ENCODE measurements at regions not wholly inside any gene's neighbourhood (a gene's known extent, or its start where the extent isn't known, plus 50 kb on each side); places are given as distances from the start of the nearest gene placed in this dataset.

DNA sequence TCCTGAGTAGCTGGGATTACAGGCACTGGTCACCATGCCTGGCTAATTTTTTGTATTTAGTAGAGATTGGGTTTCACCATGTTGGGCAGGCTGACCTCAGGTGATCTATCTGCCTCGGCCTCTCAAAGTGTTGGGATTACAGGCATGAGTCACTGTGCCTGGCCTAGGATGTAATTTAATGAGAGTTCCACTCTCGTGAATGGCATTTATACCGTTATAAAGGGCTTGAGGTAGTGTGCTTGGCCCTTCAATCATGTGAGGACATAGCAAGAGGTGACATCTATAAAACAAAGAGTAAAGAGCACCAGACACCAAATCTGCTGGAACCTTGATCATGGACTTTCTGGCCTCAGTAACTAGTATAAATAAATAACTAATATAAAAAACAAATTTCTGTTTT lies 93.5 kb upstream of the PPP1R9A start:
- no peak for DNase-seq

DNA sequence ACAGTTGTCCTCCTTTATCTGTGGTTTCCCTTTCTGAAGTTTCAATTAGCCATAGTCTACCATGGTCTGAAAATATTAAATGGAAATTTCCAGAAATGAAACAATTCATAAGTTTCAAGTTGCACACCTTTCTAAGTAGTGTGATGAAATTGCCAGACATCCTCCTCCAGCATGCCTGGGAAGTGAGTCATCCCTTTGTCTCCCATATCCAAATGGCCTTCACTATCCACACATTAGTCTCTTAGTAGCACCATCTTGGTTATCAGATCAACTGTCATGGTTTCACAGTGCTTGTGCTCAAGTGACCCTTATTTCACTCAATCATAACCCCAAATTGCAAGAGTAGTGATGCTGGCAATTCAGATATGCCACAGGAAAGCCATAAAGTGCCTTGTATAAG lies 83.4 kb upstream of the PPP1R9A start:
- DNase-seq, result peak; percentile 71

DNA sequence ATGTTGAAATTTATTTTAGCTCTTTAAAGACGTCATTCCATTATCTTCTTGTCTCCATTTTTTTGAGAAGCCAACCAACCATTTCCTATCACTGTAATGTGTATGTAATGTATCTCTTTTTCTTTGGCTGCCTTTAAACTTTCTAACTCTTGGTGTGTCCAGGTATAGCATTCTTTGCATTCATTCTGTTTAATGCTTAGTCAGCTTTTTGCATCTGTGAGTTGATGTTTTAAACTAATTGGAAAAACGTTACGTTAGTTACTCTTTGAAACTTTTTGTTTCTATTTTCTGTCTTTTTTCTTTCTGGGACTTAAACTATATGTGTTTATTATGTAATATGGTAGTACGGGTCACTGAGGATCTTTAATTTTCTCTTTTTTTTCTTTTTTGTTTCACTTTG lies 77.4 kb upstream of the PPP1R9A start:
- no peak for DNase-seq

DNA sequence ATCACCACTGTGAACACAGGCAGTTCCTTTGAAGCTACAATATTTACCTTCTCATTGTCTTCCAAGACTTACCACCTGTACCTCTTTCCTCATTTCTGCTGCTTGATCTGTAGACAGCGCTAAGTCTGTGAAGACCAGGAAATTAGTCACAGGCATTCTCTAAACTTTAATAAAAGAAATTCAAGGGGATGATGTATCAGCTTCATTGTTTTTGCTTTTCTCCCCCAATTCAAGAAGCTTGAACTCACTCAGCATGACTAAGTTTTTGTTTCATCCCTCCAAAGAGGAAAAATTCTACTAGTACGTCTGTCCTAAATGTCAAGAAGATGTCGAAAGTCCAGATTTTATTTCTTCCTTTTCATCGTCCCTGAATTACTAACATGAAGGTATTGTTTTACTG lies 75.3 kb upstream of the PPP1R9A start:
- DNase-seq, result no peak

DNA sequence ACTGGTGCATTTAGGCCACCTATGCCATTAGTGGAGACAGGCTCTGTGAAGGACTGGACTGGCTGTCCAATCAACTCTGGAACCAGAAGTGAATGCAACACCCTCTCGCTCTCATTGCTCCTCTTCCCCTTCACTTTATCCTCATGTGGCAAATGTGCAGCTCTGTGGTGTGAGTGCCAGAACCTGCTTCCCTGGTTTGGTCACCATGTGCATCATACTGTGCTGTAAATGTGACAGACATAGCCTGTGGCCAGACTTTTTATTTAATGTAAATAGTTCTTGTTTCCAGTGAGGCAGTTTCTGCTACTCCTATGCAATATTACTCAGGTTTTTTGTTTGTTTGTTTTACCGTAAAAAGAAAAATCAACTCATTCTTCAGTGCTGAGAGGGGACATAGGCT lies 73.0 kb upstream of the PPP1R9A start:
- DNase-seq, result no peak

DNA sequence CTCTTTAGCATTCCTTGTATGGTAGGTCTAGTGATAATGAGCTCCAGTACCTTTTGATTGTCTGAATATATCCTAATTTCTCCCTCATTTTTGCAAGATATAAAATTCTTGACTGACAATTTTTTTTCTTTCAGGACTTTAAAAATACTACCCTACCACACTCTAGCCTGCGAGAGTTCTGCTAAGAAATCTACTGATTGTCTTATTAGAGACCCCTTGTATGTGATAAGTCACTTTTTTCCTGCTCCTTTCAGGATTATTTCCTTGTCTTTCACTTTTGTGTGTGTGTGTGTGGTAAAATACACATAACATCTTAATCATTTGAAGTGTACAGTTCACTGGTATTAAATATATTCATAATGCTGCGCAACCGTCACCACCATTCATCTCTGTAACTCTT lies 68.7 kb upstream of the PPP1R9A start:
- peak; percentile 27 for DNase-seq

DNA sequence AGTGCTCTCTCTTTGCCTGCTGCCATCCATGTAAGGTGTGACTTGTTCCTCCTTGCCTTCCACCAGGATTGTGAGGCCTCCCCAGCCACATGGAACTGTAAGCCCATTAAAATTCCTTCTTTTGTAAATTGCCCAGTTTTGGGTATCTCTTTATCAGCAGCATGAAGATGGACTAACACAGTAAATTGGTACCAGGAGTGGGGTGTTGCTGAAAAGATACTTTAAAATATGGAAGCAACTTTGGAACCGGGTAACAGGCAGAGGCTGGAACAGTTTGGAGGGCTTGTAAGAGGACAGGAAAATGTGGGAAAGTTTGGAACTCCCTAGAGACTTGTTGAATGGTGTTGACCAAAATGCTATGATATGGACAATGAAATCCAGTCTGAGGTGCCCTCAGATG lies 63.8 kb upstream of the PPP1R9A start:
- no peak for DNase-seq

DNA sequence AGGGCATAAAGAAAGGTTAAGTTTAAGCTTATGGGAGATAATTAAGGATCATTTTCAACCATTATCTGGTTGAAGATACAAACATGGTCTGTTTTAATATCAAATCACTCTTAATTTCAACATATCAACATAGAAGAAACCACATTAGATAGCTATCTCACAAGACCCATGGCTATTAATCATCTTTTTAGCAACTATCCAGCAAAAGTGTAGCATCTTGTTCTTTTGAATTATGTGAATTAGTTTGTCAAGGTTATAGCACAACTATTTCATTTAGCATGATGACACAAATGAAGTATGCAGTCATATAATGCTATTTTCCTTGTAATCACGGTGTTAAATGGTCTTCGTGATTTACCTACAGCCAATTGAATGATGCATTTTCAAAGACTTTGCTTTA lies 58.9 kb upstream of the PPP1R9A start:
- DNase-seq, result no peak

DNA sequence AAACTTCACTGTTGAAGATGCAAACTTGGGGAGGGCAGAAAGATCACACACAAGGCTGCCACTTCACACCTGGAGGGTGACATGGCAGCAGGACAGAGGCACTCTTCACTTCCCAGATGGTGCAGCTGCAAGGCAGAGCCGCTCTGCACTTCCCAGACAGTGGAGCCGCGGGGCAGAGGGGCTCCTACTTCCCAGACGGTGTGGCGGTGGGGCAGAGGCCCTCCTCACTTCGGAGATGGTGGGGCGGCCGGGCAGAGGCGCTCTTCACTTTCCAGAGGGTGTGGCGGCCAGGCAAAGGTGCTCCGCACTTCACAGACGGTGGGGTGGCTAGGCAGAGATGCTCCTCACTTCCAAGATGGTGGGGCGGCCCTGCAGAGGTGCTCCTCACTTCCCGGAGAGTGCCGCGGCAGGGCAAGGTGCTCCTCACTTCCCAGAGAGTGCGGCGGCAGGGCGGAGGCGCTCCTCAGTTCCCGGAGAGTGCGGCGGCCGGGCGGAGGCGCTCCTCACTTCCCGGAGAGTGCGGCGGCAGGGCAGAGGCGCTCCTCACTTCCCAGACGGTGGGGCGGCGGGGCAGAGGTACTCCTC lies 58.3 kb upstream of the PPP1R9A start:
- DNase-seq, result no peak

DNA sequence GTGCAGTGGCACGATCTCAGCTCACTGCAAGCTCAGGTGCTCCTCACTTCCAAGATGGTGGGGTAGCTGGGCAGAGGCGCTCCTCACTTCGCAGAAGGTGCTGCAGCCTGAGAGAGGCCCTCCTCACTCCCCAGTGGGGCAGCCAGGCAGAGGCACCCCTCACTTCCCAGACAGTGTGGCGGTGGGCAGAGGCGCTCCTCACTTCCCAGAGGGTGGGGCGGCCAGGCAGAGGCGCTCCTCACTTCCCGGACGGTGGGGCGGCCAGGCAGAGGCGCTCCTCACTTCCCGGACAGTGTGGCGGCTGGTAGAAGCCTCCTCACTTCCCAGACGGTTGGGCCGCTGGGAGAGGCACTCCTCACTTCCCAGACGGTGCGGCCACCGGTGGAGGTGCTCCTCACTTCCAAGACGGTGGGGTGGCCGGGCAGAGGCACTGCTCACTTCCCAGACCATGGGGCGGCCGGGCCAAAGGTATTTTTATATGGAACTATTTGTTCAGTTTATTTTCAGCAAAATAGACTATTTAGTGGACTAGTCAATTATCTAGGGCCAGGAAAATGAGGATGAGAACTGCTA lies 57.7 kb upstream of the PPP1R9A start:
- DNase-seq, result no peak

DNA sequence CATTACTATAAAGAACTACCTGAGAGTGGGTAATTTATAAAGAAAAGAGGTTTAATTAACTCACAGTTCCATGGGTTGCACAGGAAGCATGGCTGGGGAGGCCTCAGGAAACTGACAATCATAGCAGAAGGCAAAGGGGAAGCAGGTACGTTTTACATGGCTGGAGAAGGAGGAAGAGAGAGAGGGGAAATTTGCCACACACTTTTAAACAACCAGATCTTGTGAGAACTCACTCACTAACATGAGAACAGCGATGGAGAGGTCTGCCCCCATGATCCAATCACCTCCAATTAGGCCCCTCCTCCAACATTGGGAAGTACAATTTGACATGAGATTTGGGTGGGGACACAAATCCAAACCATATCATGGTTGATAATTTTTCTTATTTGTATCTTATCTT lies 51.8 kb upstream of the PPP1R9A start:
- no peak for DNase-seq

DNA sequence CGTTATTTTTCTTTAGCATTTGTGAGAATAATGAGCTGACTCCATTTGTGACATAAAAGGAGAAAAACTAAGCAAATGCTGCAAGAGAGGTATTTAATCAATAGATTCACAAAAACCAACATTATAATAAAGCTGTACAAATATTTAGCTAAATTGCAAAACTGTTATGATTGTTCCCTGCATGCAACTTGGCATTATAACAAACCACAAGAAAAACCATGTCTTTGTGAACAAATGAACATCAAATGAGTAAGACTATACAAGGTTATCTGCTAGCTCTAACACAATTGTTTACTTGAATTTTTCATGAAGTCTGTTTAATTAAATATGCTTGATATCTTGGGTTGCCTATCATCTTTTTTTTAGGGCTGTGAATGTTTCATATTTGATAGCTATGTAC lies 50.8 kb upstream of the PPP1R9A start:
- DNase-seq, result no peak

Data from OCI-M1 (cell line).